ENCODE measurements at regions not wholly inside any gene's neighbourhood (a gene's known extent, or its start where the extent isn't known, plus 50 kb on each side); places are given as distances from the start of the nearest gene placed in this dataset.
"Not testable (repeated sequence)": the region's sequence is repeated elsewhere in the genome, so short reads cannot be mapped to it uniquely, and the experiment has no call there.

DNA sequence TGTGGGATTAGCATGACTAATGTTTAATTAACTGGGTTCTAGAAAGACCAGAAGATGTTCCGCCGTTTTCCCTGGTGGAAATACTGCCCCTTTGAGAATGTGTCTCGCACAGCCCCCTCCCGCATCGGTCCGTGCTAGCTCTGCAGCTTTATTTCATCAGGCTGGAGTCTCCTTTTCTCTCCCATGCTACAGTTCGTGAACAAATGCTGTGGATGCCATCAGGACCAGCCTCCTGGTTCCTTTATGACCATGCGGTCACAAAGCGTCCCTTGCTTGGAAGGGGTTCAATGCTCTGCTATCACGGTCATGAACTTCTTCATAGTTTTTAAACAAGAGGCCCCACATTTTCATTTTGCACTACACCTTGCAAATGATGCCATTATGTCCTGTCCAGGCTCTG, 157.7 kb upstream of the TMEM132C start:
- H3K4me1 ChIP-seq (ENCODE audit: insufficient read depth, poor library complexity, severe bottlenecking): no peaks in the 10 kb centered on the region
- no peaks in the 10 kb centered on the region for H3K27me3 ChIP-seq (ENCODE audit: insufficient read depth, poor library complexity, severe bottlenecking)
- H3K9me3 ChIP-seq (ENCODE audit: severe bottlenecking): no peaks in the 10 kb centered on the region
- TF ChIP-seq, protein P1, sequence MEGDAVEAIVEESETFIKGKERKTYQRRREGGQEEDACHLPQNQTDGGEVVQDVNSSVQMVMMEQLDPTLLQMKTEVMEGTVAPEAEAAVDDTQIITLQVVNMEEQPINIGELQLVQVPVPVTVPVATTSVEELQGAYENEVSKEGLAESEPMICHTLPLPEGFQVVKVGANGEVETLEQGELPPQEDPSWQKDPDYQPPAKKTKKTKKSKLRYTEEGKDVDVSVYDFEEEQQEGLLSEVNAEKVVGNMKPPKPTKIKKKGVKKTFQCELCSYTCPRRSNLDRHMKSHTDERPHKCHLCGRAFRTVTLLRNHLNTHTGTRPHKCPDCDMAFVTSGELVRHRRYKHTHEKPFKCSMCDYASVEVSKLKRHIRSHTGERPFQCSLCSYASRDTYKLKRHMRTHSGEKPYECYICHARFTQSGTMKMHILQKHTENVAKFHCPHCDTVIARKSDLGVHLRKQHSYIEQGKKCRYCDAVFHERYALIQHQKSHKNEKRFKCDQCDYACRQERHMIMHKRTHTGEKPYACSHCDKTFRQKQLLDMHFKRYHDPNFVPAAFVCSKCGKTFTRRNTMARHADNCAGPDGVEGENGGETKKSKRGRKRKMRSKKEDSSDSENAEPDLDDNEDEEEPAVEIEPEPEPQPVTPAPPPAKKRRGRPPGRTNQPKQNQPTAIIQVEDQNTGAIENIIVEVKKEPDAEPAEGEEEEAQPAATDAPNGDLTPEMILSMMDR (IDR thresholded peaks at IDR 0.05; ENCODE audit: poor library complexity, severe bottlenecking): no peak
- no peak overlapping the region for H3K27ac ChIP-seq (ENCODE audit: poor library complexity, severe bottlenecking)
- DNase-seq (ENCODE audit: low spot score) (no peak), ATAC-seq (ENCODE audit: low read depth) (no peak)
- H3K4me3 ChIP-seq (ENCODE audit: severe bottlenecking): no peak overlapping the region
- no peaks in the 10 kb centered on the region for H3K36me3 ChIP-seq (ENCODE audit: low read depth)

DNA sequence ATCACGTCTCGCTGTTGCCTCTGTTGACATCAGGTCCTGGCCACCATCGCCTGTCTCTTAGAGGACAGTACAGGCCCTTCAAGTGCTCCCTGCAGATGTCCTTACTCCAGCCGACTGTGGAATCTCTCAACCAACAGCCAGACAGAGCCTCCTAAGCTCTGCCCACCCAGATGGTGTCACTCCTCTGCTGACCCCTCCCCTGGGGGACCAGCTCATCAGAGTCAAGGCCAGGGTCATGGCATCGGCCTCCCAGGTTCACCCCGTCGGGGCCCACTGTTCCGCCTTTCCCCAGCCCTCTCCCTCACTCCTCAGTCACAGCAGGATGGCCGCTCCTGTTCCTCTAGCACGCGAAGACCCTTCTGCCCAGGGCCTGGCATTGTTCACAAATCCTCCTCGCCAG, 157.3 kb upstream of the TMEM132C start:
- no peak overlapping the region for H3K27ac ChIP-seq (ENCODE audit: poor library complexity, severe bottlenecking)
- TF ChIP-seq, protein P1 (IDR thresholded peaks at IDR 0.05; ENCODE audit: poor library complexity, severe bottlenecking): no peak
- no peaks in the 10 kb centered on the region for H3K4me1 ChIP-seq (ENCODE audit: insufficient read depth, poor library complexity, severe bottlenecking)
- no peaks in the 10 kb centered on the region for H3K36me3 ChIP-seq (ENCODE audit: low read depth)
- H3K4me3 ChIP-seq (ENCODE audit: severe bottlenecking): no peak overlapping the region
- no peak for DNase-seq (ENCODE audit: low spot score)
- no peaks in the 10 kb centered on the region for H3K9me3 ChIP-seq (ENCODE audit: severe bottlenecking)
- ATAC-seq (ENCODE audit: low read depth): no peak
- no peaks in the 10 kb centered on the region for H3K27me3 ChIP-seq (ENCODE audit: insufficient read depth, poor library complexity, severe bottlenecking)

DNA sequence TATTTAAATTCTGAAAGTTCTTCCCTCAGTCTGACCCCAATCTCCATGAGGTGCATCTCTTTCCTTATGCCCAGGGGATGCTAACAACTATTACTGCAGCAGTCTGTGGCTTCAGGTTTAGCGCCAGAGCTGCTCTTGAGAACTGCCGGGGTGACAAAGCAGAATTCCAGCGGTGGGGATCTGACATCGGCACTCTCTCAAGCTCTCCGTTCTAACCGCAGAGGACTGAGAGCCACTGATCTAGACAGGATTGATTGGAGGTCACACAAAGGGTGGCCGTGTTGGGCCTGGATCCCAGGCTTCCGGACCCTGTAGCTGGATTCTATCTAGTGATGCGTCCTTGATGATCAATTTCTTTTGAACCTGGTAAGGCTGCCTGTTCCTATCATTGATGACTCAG, 155.6 kb upstream of the TMEM132C start:
- no peak for ATAC-seq (ENCODE audit: low read depth)
- H3K4me1 ChIP-seq (ENCODE audit: insufficient read depth, poor library complexity, severe bottlenecking): no peaks in the 10 kb centered on the region
- H3K9me3 ChIP-seq (ENCODE audit: severe bottlenecking): no peaks in the 10 kb centered on the region
- H3K36me3 ChIP-seq (ENCODE audit: low read depth): no peaks in the 10 kb centered on the region
- DNase-seq (ENCODE audit: low spot score): no peak
- no peak overlapping the region for H3K4me3 ChIP-seq (ENCODE audit: severe bottlenecking)
- H3K27me3 ChIP-seq (ENCODE audit: insufficient read depth, poor library complexity, severe bottlenecking): no peaks in the 10 kb centered on the region
- TF ChIP-seq, protein P1 (IDR thresholded peaks at IDR 0.05; ENCODE audit: poor library complexity, severe bottlenecking): no peak
- no peak overlapping the region for H3K27ac ChIP-seq (ENCODE audit: poor library complexity, severe bottlenecking)

DNA sequence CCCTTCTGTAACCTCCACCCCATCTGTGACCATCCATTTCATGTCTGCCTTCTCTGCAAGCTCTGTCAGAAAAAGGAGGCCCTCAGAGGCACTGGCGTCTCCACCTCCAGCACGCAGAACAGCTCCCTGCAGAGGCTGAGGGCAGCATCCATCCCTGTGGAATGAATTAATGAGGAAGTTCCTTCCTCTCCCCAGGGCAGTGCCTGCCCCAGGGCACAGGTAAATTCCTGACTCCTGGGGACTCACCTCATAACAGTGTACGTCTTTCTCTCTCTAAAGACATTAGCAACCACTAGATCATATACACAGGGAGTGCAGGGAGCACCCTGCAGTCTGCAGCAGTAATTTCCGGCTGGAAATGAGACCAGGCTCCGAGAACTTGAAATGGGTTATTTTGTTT, 155.0 kb upstream of the TMEM132C start:
- Histone ChIP-seq H3K27me3 (ENCODE audit: insufficient read depth, poor library complexity, severe bottlenecking) (no peaks in the 10 kb centered on the region), H3K4me3 (ENCODE audit: severe bottlenecking) (no peak overlapping the region), H3K36me3 (ENCODE audit: low read depth) (no peaks in the 10 kb centered on the region), H3K9me3 (ENCODE audit: severe bottlenecking) (no peaks in the 10 kb centered on the region), H3K4me1 (ENCODE audit: insufficient read depth, poor library complexity, severe bottlenecking) (no peaks in the 10 kb centered on the region), H3K27ac (ENCODE audit: poor library complexity, severe bottlenecking) (no peak overlapping the region)
- TF ChIP-seq, protein P1 (IDR thresholded peaks at IDR 0.05; ENCODE audit: poor library complexity, severe bottlenecking): no peak
- ATAC-seq (ENCODE audit: low read depth) (no peak), DNase-seq (ENCODE audit: low spot score) (no peak)

DNA sequence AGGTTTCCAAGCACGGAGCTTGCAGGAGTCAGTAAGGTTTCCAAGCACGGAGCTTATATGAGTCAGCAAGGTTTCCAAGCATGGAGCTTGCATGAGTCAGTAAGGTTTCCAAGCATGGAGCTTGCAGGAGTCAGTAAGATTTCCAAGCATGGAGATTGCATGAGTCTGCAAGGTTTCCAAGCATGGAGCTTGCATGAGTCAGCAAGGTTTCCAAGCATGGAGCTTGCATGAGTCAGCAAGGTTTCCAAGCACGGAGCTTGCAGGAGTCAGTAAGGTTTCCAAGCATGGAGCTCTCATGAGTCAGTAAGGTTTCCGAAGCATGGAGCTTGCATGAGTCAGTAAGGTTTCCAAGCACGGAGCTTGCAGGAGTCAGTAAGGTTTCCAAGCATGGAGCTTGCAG, 153.7 kb upstream of the TMEM132C start:
- H3K27ac ChIP-seq (ENCODE audit: poor library complexity, severe bottlenecking); H3K27me3 ChIP-seq (ENCODE audit: insufficient read depth, poor library complexity, severe bottlenecking); H3K9me3 ChIP-seq (ENCODE audit: severe bottlenecking); DNase-seq (ENCODE audit: low spot score); ATAC-seq (ENCODE audit: low read depth); H3K4me1 ChIP-seq (ENCODE audit: insufficient read depth, poor library complexity, severe bottlenecking); H3K4me3 ChIP-seq (ENCODE audit: severe bottlenecking); H3K36me3 ChIP-seq (ENCODE audit: low read depth): not testable (repeated sequence)
